H1 (cell line): ENCODE measurements at regions not wholly inside any gene's neighbourhood (a gene's known extent, or its start where the extent isn't known, plus 50 kb on each side); places are given as distances from the start of the nearest gene placed in this dataset.

ENCODE experiments used
- CTCF ChIA-PET: fragments of 300-600 bp; sonication (Branson Sonifier 250); formaldehyde crosslinking; loops from one replicate; lab custom pipeline; 2021; ENCODE audit not compliant: partially characterized antibody; lab: Charles Lee
- POLR2A ChIA-PET: fragments of 300-600 bp; sonication (Branson Sonifier 250); formaldehyde crosslinking; loops from one replicate; lab custom pipeline; 2021; ENCODE audit warnings: inconsistent platforms; ENCODE audit not compliant: partially characterized antibody; lab: Charles Lee
- DNase-seq, 2 experiments: peaks; one replicate each; pipeline versions ENCODE4 v3.0.0 to v3.0.0-alpha.2; 2010 to 2022; ENCODE audit warnings: low spot score in 2 of 2, low read depth in 1 of 2, mixed read lengths in 1 of 2
- FAIRE-seq: peaks from 2 replicates; lab custom pipeline; 2011; peaks lifted over from hg19 to GRCh38; lab: Jason Lieb, UNC
- H2AFZ ChIP-seq: 2 replicates; pipeline ENCODE4 v1.8.1; 2012; ENCODE audit warnings: low read length, inconsistent platforms
- H2AK5ac ChIP-seq: 2 replicates; pipeline ENCODE4 v1.6.1; 2013; ENCODE audit warnings: low read depth, low read length
- H2BK120ac ChIP-seq: replicated peaks from 2 replicates; pipeline ENCODE3; 2013; ENCODE audit warnings: low read depth, low read length, inconsistent platforms
- H2BK12ac ChIP-seq: 2 replicates; pipeline ENCODE4 v1.6.1; 2013; ENCODE audit warnings: low read depth, low read length
- H2BK15ac ChIP-seq: 2 replicates; pipeline ENCODE4 v1.6.1; 2013; ENCODE audit warnings: low read length
- H2BK20ac ChIP-seq: 2 replicates; pipeline ENCODE4 v1.6.1; 2013; ENCODE audit warnings: low read length
- H2BK5ac ChIP-seq: 2 replicates; pipeline ENCODE4 v1.6.1; 2013; ENCODE audit warnings: low read depth, low read length
- H3K14ac ChIP-seq: 2 replicates; pipeline ENCODE4 v1.6.1; 2013; ENCODE audit warnings: inconsistent platforms; ENCODE audit not compliant: insufficient read length
- H3K18ac ChIP-seq: 2 replicates; pipeline ENCODE4 v1.6.1; 2013; ENCODE audit warnings: low read length; ENCODE audit errors: extremely low read depth
- H3K23ac ChIP-seq: 2 replicates; pipeline ENCODE4 v1.6.1; 2013; ENCODE audit warnings: inconsistent platforms; ENCODE audit not compliant: insufficient read length
- H3K23me2 ChIP-seq: 2 replicates; pipeline ENCODE4 v1.6.1; 2013; ENCODE audit warnings: low read depth, low read length
- H3K27ac ChIP-seq: 2 replicates; pipeline ENCODE4 v1.6.1; 2011; ENCODE audit warnings: low read depth, low read length, inconsistent platforms
- H3K27me3 ChIP-seq, 4 experiments: replicated peaks in 1 of 4; 1 replicate in 1 of 4; 2 replicates in 3 of 4; pipeline versions ENCODE4 v1.6.1 to v1.8.1; 2011 to 2013; ENCODE audit warnings: low read length in 3 of 4, mild to moderate bottlenecking in 3 of 4, inconsistent platforms in 2 of 4, mixed read lengths in 2 of 4, moderate library complexity in 1 of 4; ENCODE audit not compliant: control insufficient read depth in 3 of 4, insufficient read depth in 3 of 4; ENCODE audit errors: extremely low read depth in 1 of 4
- H3K36me3 ChIP-seq, 4 experiments: 2 replicates each; pipeline versions ENCODE4 v1.6.1 to v1.8.1; 2011 to 2013; ENCODE audit warnings: mild to moderate bottlenecking in 4 of 4, low read length in 3 of 4, moderate library complexity in 2 of 4, control low read depth in 1 of 4, inconsistent platforms in 1 of 4; ENCODE audit not compliant: insufficient read depth in 4 of 4, control insufficient read depth in 2 of 4
- H3K4ac ChIP-seq: replicated peaks from 2 replicates; pipeline ENCODE3; 2013; ENCODE audit warnings: low read length, low read depth, mixed read lengths, inconsistent platforms; ENCODE audit not compliant: insufficient read length
- H3K4me1 ChIP-seq, 4 experiments: replicated peaks in 1 of 4; 1 replicate in 1 of 4; 2 replicates in 3 of 4; pipeline versions ENCODE4 v1.6.1 to v1.8.1; 2011 to 2013; ENCODE audit warnings: low read length in 3 of 4, inconsistent platforms in 2 of 4, mixed read lengths in 1 of 4; ENCODE audit not compliant: insufficient read depth in 4 of 4, control insufficient read depth in 3 of 4
- H3K4me2 ChIP-seq, 2 experiments: 2 replicates each; pipeline versions ENCODE4 v1.6.1 to v1.8.1; 2011 to 2013; ENCODE audit warnings: low read depth in 2 of 2, low read length in 2 of 2, control low read depth in 1 of 2, inconsistent platforms in 1 of 2, mild to moderate bottlenecking in 1 of 2; ENCODE audit not compliant: insufficient read depth in 1 of 2
- H3K4me3 ChIP-seq, 4 experiments: fragments of 200-600, 300-600 bp in 1 of 4; sonication (generic), shearing (Covaris generic), sonication (Bioruptor Twin) in 1 of 4; 2 replicates each; pipeline versions ENCODE4 v1.5.1 to v1.8.1; 2011 to 2016; ENCODE audit warnings: low read length in 4 of 4, low read depth in 3 of 4, control low read depth in 2 of 4, inconsistent platforms in 2 of 4, mild to moderate bottlenecking in 2 of 4, mixed read lengths in 1 of 4, moderate library complexity in 1 of 4; ENCODE audit not compliant: insufficient read depth in 2 of 4; ENCODE audit errors: extremely low read depth in 1 of 4
- H3K56ac ChIP-seq: replicated peaks from 2 replicates; pipeline ENCODE3; 2013; ENCODE audit warnings: low read depth, mild to moderate bottlenecking, mixed read lengths, low read length, inconsistent platforms; ENCODE audit not compliant: insufficient read length
- H3K79me1 ChIP-seq: 2 replicates; pipeline ENCODE4 v1.6.1; 2013; ENCODE audit warnings: low read depth, low read length, control low read depth
- H3K79me2 ChIP-seq, 2 experiments: 2 replicates each; pipeline versions ENCODE4 v1.6.1 to v1.8.1; 2012 to 2013; ENCODE audit warnings: low read length in 2 of 2, mild to moderate bottlenecking in 2 of 2, inconsistent platforms in 1 of 2; ENCODE audit not compliant: insufficient read depth in 2 of 2, control insufficient read depth in 1 of 2
- H3K9ac ChIP-seq, 4 experiments: replicated peaks in 1 of 4; 1 replicate in 1 of 4; 2 replicates in 3 of 4; pipeline versions ENCODE4 v1.6.1 to v1.8.1; 2011 to 2013; ENCODE audit warnings: low read depth in 3 of 4, low read length in 3 of 4, control low read depth in 2 of 4, mild to moderate bottlenecking in 2 of 4, moderate library complexity in 2 of 4, inconsistent platforms in 1 of 4; ENCODE audit errors: extremely low read depth in 1 of 4
- H3K9me3 ChIP-seq, 2 experiments: 2 replicates each; pipeline versions ENCODE4 v1.6.1 to v1.8.1; 2012 to 2013; ENCODE audit warnings: mild to moderate bottlenecking in 2 of 2, moderate library complexity in 2 of 2, control low read depth in 1 of 2, inconsistent platforms in 1 of 2, low read depth in 1 of 2, low read length in 1 of 2, mixed read lengths in 1 of 2; ENCODE audit not compliant: insufficient read depth in 2 of 2
- H4K20me1 ChIP-seq, 2 experiments: replicated peaks in 1 of 2; 2 replicates each; pipeline versions ENCODE3 to v1.8.1; 2011 to 2013; ENCODE audit warnings: inconsistent platforms in 2 of 2, low read length in 2 of 2, mild to moderate bottlenecking in 1 of 2; ENCODE audit not compliant: insufficient read depth in 2 of 2, control insufficient read depth in 1 of 2
- H4K5ac ChIP-seq: 2 replicates; pipeline ENCODE4 v1.6.1; 2013; ENCODE audit warnings: low read length, low read depth, mixed read lengths, inconsistent platforms; ENCODE audit not compliant: insufficient read length
- H4K8ac ChIP-seq: 2 replicates; pipeline ENCODE4 v1.8.0; 2013; ENCODE audit warnings: mild to moderate bottlenecking, moderate library complexity, low read length, inconsistent platforms; ENCODE audit not compliant: insufficient read depth; ENCODE audit errors: extremely low read depth
- H4K91ac ChIP-seq: replicated peaks from 2 replicates; pipeline ENCODE3; 2013; ENCODE audit warnings: low read length, mixed read lengths, inconsistent platforms; ENCODE audit not compliant: insufficient read length
- ATF2 ChIP-seq: IDR thresholded peaks from 2 replicates; pipeline ENCODE4 v1.6.1; 2012; ENCODE audit warnings: low read length, inconsistent platforms
- BCL11A ChIP-seq, 2 experiments: IDR thresholded peaks; one replicate each; pipeline ENCODE4 v1.6.1; 2011; ENCODE audit warnings: low read depth in 2 of 2, low read length in 2 of 2, mild to moderate bottlenecking in 2 of 2
- CTBP2 ChIP-seq: IDR thresholded peaks from 2 replicates; pipeline ENCODE4 v1.7.0; 2011; ENCODE audit warnings: borderline replicate concordance, mild to moderate bottlenecking, moderate library complexity, mixed read lengths, low read length; ENCODE audit not compliant: insufficient read depth, insufficient read length
- FOSL1 ChIP-seq: IDR thresholded peaks from 2 replicates; pipeline ENCODE4 v1.6.1; 2011; ENCODE audit warnings: mild to moderate bottlenecking, low read depth, low read length, moderate library complexity; ENCODE audit not compliant: insufficient read depth
- KDM5A ChIP-seq: fragments of 200-600 bp; IDR thresholded peaks from 2 replicates; pipeline ENCODE4 v1.7.1; 2012; ENCODE audit warnings: mild to moderate bottlenecking, low read length, inconsistent platforms, mixed read lengths
- POLR2AphosphoS5 ChIP-seq: IDR thresholded peaks from 2 replicates; pipeline ENCODE4 v1.6.1; 2011; ENCODE audit warnings: low read depth, low read length
- RFX5 ChIP-seq: IDR thresholded peaks from 2 replicates; pipeline ENCODE4 v1.6.1; 2011; ENCODE audit warnings: low read depth, low read length, improper control_type of control experiment, borderline replicate concordance
- RNF2 ChIP-seq: fragments of 200-900, 300-1000 bp; sonication (generic); IDR thresholded peaks from 2 replicates; pipeline ENCODE4 v1.7.1; 2016; ENCODE audit warnings: borderline replicate concordance, low read depth, mild to moderate bottlenecking, antibody characterized with exemption, low read length; ENCODE audit not compliant: poor library complexity, severe bottlenecking; ENCODE audit errors: missing control alignments
- SAP30 ChIP-seq: fragments of 300-600 bp; sonication (generic); IDR thresholded peaks from 2 replicates; pipeline ENCODE4 v1.7.1; 2012; ENCODE audit warnings: low read length, moderate library complexity, mild to moderate bottlenecking, inconsistent platforms; ENCODE audit not compliant: insufficient read depth, insufficient replicate concordance
- SIN3A ChIP-seq, 2 experiments: IDR thresholded peaks in 1 of 2; conservative IDR thresholded peaks in 1 of 2; 2 replicates each; pipeline ENCODE4 v1.6.1; 2011 to 2012; ENCODE audit warnings: low read length in 2 of 2, improper control_type of control experiment in 1 of 2, low read depth in 1 of 2, mild to moderate bottlenecking in 1 of 2
- SRF ChIP-seq: IDR thresholded peaks from 2 replicates; pipeline ENCODE4 v1.6.1; 2011; ENCODE audit warnings: mild to moderate bottlenecking, low read depth, low read length, moderate library complexity
- TAF1 ChIP-seq: IDR thresholded peaks from 2 replicates; pipeline ENCODE4 v1.6.1; 2011; ENCODE audit warnings: mild to moderate bottlenecking, low read depth, low read length
- WGBS, 2 experiments: shearing (Covaris generic) in 1 of 2; methylation state at CpG; one replicate each; pipeline versions ENCODE4 v1.1.6 to v1.1.7; 2013 to 2015; ENCODE audit warnings: low lambda C conversion rate in 2 of 2, mixed read lengths in 2 of 2, inconsistent platforms in 1 of 2, low coverage in 1 of 2, missing lambda C conversion rate in 1 of 2; ENCODE audit not compliant: insufficient replicate concordance in 2 of 2, insufficient coverage in 1 of 2, insufficient read length in 1 of 2; ENCODE audit errors: extremely low coverage in 1 of 2, missing lambda C conversion rate in 1 of 2; 5-methylcytosine and 5-hydroxymethylcytosine counted together

GRCh38 chr16:63925221-63925620 is 1196.6 kb downstream of the CDH11 start:
- FAIRE-seq (no peak), DNase-seq (no peak)
- Histone ChIP-seq H4K91ac (no peak overlapping the region), H3K4me1 (peaks cover 0 to 4% (median 1%) of the 10 kb centered on the region in 4 experiments; a peak in 3 of 7 replicates), H3K9ac (no peak overlapping the region), H3K36me3 (no peaks in the 10 kb centered on the region), H3K9me3 (0 out of 4 replicates have a peak, but pooled peaks cover 0 to under 1% of the 10 kb centered on the region in 2 experiments), H3K4ac (no peak overlapping the region), H4K8ac (no peak overlapping the region), H3K4me2 (no peak overlapping the region), H3K27me3 (no peaks in the 10 kb centered on the region), H4K20me1 (no peaks in the 10 kb centered on the region), H2BK15ac (no peak overlapping the region), H2BK20ac (no peak overlapping the region), H3K27ac (no peak overlapping the region), H2BK120ac (no peak overlapping the region), H3K14ac (no peak overlapping the region), H3K79me1 (no peaks in the 10 kb centered on the region), H3K79me2 (no peaks in the 10 kb centered on the region), H2AFZ (no peak overlapping the region), H2BK5ac (no peak overlapping the region), H3K4me3 (no peak overlapping the region), H3K18ac (no peak overlapping the region), H3K23me2 (no peaks in the 10 kb centered on the region), H3K56ac (no peak overlapping the region), H2AK5ac (no peak overlapping the region), H3K23ac (no peak overlapping the region), H2BK12ac (no peak overlapping the region), H4K5ac (no peak overlapping the region)
- 65% methylated on average over 5 of the region's 5 CpGs; no CpG with 5 or more reads in 1 of the 2 experiments for WGBS, 2 experiments
- ChIA-PET CTCF (interaction anchor here (1.1 kb wide), 1 partner anchor 23 kb away, joined by 3 read pairs; no protein-coding TSS in a partner anchor), POLR2A (no interaction called here)
- TF ChIP-seq FOSL1 (no peak), SIN3A (conservative IDR thresholded peaks at IDR 0.05 in 1 of 2, IDR thresholded peaks at IDR 0.05 in 1 of 2; ENCODE audit: low read depth in 1 of 2, low read length in 2 of 2) (no peak), POLR2AphosphoS5 (no peak), ATF2 (no peak), TAF1 (no peak), RFX5 (no peak), CTBP2 (no peak), RNF2 (no peak), SAP30 (no peak), KDM5A (no peak), SRF (no peak), BCL11A (IDR thresholded peaks at IDR 0.05; ENCODE audit: low read depth in 2 of 2, low read length in 2 of 2) (no peak)
